ENCODE measurements at regions not wholly inside any gene's neighbourhood (a gene's known extent, or its start where the extent isn't known, plus 50 kb on each side); places are given as distances from the start of the nearest gene placed in this dataset.
"Not testable (repeated sequence)": the region's sequence is repeated elsewhere in the genome, so short reads cannot be mapped to it uniquely, and the experiment has no call there.

DNA sequence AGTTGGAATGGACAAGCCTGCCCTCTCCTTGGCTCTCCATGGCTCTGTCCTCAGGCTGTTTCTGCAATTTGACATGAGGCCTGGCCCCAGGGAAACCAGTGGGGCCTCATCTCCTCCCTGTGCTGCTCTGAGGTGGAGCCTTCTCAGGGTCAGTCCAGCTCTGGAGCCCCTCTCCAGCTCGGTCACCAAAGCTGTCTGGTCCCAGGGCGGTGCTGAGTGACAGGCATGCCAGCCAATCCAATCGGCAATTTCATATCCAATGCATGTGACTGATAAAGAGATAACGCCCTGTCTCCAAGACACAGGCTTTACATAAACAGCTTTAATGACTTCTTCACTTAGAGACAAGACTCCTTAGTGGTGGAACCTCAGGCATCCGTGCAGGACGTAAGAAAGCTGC is 1379.2 kb downstream of the CDH12 start:
- not testable (repeated sequence) for H3K4me1 Mint-ChIP-seq (ENCODE audit: low read depth); H3K27me3 Mint-ChIP-seq (ENCODE audit: low read depth); H3K9me3 Mint-ChIP-seq (ENCODE audit: low read depth); H3K27ac Mint-ChIP-seq (ENCODE audit: unreplicated experiment); H3K4me3 Mint-ChIP-seq (ENCODE audit: unreplicated experiment); DNase-seq (ENCODE audit: low spot score)
- H3K36me3 Mint-ChIP-seq (ENCODE audit: low read depth), result peaks cover 16% of the 10 kb centered on the region

DNA sequence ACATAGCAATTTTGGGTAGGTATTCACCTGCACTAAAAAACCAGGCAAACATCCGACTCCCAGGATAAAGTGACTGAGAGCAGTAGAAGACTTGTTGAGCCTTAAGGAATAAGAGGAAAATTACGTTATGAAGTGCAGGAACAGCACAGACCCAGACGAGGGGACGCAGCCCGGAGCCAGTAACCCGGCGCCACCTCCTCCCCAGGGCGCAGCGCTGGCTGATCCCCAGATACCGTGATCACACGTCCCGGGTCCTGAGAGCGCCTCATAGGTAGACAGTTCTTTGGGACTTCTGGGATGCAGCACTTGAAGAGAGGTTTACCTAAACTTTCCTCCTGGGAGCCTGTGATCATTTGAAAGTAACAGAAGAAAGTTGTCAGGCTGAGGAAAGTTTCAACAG is 1379.7 kb downstream of the CDH12 start:
- H3K27ac Mint-ChIP-seq (ENCODE audit: unreplicated experiment); H3K4me1 Mint-ChIP-seq (ENCODE audit: low read depth); H3K27me3 Mint-ChIP-seq (ENCODE audit: low read depth); DNase-seq (ENCODE audit: low spot score); H3K9me3 Mint-ChIP-seq (ENCODE audit: low read depth); H3K4me3 Mint-ChIP-seq (ENCODE audit: unreplicated experiment): not testable (repeated sequence)
- peaks cover 14% of the 10 kb centered on the region for H3K36me3 Mint-ChIP-seq (ENCODE audit: low read depth)

DNA sequence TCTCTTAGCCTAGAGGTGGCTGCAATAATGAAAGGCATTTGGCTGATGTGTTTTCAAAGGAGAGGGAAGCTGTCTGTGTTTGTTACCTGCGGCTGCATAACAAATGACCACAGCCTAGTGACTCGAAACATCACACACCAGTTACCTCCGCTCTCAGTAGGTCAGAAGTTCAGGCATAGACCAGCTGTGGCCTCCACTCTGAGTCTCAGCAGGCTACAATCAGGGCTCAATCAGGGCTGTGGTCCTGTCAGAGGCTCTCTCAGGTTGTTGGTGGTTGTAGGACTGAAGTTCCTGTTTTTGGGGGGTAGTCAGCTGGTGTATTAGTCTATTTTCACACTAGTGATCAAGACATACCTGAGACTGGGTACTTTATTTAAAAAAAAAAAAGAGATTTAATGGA is 1381.5 kb downstream of the CDH12 start:
- peaks cover 14% of the 10 kb centered on the region for H3K36me3 Mint-ChIP-seq (ENCODE audit: low read depth)
- DNase-seq (ENCODE audit: low spot score); H3K9me3 Mint-ChIP-seq (ENCODE audit: low read depth); H3K4me1 Mint-ChIP-seq (ENCODE audit: low read depth); H3K27ac Mint-ChIP-seq (ENCODE audit: unreplicated experiment); H3K27me3 Mint-ChIP-seq (ENCODE audit: low read depth); H3K4me3 Mint-ChIP-seq (ENCODE audit: unreplicated experiment): not testable (repeated sequence)

DNA sequence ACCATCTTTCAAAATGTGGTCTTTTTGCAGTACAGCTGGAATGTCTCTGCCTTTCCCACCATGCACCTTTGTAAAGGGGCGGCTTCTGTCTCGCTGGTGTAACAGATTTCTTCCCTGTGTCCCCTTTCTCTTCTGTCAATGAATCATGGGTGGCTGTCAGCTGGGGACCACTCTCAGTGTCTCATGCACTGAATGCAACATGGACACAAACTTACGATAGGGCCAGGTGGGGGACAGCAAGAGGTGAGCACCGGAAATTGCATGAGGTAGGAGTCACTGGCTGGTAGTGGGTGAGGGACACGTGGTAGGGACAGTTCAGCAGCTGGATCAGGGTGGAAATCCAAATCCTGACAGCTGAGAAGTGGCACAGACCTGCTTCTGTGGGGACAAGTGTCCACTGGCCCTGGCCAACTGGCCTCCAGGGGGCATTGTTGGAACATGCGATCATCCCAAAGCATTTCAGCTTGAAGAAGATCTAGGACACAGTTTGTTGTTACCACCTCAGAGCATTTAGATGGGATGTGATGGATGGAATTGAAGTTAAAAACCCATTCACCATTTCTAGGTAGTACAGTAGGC is 1383.5 kb downstream of the CDH12 start:
- not testable (repeated sequence) for H3K27me3 Mint-ChIP-seq (ENCODE audit: low read depth); H3K27ac Mint-ChIP-seq (ENCODE audit: unreplicated experiment); H3K4me3 Mint-ChIP-seq (ENCODE audit: unreplicated experiment); H3K4me1 Mint-ChIP-seq (ENCODE audit: low read depth); H3K9me3 Mint-ChIP-seq (ENCODE audit: low read depth); DNase-seq (ENCODE audit: low spot score)
- H3K36me3 Mint-ChIP-seq (ENCODE audit: low read depth), result peaks cover 14% of the 10 kb centered on the region
- TF ChIP-seq, protein P1, sequence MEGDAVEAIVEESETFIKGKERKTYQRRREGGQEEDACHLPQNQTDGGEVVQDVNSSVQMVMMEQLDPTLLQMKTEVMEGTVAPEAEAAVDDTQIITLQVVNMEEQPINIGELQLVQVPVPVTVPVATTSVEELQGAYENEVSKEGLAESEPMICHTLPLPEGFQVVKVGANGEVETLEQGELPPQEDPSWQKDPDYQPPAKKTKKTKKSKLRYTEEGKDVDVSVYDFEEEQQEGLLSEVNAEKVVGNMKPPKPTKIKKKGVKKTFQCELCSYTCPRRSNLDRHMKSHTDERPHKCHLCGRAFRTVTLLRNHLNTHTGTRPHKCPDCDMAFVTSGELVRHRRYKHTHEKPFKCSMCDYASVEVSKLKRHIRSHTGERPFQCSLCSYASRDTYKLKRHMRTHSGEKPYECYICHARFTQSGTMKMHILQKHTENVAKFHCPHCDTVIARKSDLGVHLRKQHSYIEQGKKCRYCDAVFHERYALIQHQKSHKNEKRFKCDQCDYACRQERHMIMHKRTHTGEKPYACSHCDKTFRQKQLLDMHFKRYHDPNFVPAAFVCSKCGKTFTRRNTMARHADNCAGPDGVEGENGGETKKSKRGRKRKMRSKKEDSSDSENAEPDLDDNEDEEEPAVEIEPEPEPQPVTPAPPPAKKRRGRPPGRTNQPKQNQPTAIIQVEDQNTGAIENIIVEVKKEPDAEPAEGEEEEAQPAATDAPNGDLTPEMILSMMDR (IDR thresholded peaks at IDR 0.05), result peak; percentile 71

DNA sequence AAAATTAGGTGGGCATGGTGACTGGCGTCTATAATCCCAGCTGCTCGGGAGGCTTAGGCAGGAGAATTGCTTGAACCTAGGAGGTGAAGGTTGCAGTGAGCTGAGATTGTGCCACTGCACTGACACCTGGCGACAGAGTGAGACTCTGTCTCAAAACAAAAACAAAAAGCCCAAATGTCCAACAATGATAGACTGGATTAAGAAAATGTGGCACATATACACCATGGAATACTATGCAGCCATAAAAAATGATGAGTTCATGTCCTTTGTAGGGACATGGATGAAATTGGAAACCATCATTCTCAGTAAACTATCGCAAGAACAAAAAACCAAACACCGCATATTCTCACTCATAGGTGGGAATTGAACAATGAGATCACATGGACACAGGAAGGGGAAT is 1385.6 kb downstream of the CDH12 start:
- not testable (repeated sequence) for H3K27me3 Mint-ChIP-seq (ENCODE audit: low read depth); H3K4me3 Mint-ChIP-seq (ENCODE audit: unreplicated experiment); H3K27ac Mint-ChIP-seq (ENCODE audit: unreplicated experiment); H3K9me3 Mint-ChIP-seq (ENCODE audit: low read depth); DNase-seq (ENCODE audit: low spot score); H3K4me1 Mint-ChIP-seq (ENCODE audit: low read depth)
- peaks cover 10% of the 10 kb centered on the region for H3K36me3 Mint-ChIP-seq (ENCODE audit: low read depth)

DNA sequence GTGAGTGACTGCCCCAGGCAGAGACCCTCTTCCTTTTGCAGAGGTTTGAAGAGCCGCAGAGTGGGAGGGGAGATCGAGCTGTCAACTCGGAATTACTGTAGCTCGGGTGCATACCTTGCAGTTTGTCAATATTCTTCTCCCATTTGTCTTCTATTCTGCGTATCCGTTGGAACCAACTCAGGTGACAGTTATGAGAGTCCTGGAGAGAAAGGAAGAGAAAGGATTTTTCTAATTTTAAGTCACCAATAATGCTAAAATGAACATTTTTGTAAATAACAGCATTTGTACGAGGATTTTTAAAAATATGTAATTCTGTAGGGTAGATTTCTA is 1393.4 kb downstream of the CDH12 start:
- H3K27me3 Mint-ChIP-seq (ENCODE audit: low read depth); H3K9me3 Mint-ChIP-seq (ENCODE audit: low read depth); H3K36me3 Mint-ChIP-seq (ENCODE audit: low read depth); DNase-seq (ENCODE audit: low spot score); H3K4me1 Mint-ChIP-seq (ENCODE audit: low read depth): not testable (repeated sequence)
- Mint-ChIP-seq H3K4me3 (ENCODE audit: unreplicated experiment) (peak overlapping the region; percentile 88), H3K27ac (ENCODE audit: unreplicated experiment) (peak overlapping the region; percentile 51)

DNA sequence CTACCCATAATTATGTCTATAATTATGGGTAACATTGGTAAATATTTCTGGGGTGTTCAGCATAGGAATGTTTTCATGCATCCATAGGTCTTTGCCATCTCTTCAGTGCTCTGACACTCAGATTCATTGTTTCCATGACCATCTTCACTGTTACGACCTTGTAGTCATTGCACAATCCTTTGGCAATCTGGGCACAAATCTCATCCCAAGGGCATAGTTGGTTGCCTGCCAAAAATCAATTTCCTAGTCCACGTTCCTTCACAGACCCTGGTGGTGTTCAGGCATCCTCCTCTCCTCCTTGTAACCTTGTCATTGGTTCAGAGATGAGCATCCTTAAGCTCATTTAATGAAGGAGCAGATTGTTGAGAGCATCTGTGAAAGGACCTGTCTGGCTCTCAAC is 1400.7 kb downstream of the CDH12 start:
- TF ChIP-seq, protein P1 (IDR thresholded peaks at IDR 0.05), result no peak
- Mint-ChIP-seq H3K4me1 (ENCODE audit: low read depth) (no peaks in the 10 kb centered on the region), H3K27ac (ENCODE audit: unreplicated experiment) (no peak overlapping the region), H3K4me3 (ENCODE audit: unreplicated experiment) (no peak overlapping the region), H3K36me3 (ENCODE audit: low read depth) (no peaks in the 10 kb centered on the region), H3K27me3 (ENCODE audit: low read depth) (peaks cover 2% of the 10 kb centered on the region), H3K9me3 (ENCODE audit: low read depth) (peaks cover 7% of the 10 kb centered on the region)
- DNase-seq (ENCODE audit: low spot score), result no peak

DNA sequence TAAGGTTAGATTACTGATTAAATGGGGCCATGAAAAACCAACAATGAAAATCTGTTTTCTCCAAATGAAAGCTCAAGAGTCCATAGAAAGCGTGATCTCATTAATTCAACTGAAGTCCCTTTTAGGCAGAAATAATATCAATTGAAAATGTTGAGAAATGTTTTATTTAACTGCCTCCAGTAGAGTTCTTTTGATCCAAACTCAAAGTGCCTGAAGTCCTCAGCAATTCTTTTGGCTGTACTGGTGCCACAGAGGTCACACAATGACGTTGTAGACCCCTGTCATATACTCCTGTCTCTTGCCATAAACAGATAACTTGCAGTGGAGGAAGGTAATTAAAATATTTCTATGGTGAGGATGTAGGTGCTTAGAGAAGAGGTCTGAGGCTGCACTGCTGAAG is 1420.5 kb downstream of the CDH12 start:
- Mint-ChIP-seq H3K4me1 (ENCODE audit: low read depth) (no peaks in the 10 kb centered on the region), H3K4me3 (ENCODE audit: unreplicated experiment) (no peak overlapping the region), H3K27me3 (ENCODE audit: low read depth) (no peaks in the 10 kb centered on the region), H3K9me3 (ENCODE audit: low read depth) (no peaks in the 10 kb centered on the region), H3K36me3 (ENCODE audit: low read depth) (no peaks in the 10 kb centered on the region), H3K27ac (ENCODE audit: unreplicated experiment) (no peak overlapping the region)
- TF ChIP-seq, protein P1 (IDR thresholded peaks at IDR 0.05), result no peak
- DNase-seq (ENCODE audit: low spot score), result no peak

Measured in chondrocyte (in vitro differentiated cells).